Uterus (tissue), 3 donors: ENCODE measurements at regions not wholly inside any gene's neighbourhood (a gene's known extent, or its start where the extent isn't known, plus 50 kb on each side); places are given as distances from the start of the nearest gene placed in this dataset.

Experiments used
- DNase-seq, 2 donors: peaks; one replicate each; pipeline ENCODE4 v3.0.0-alpha.2; 2019 to 2020
- H3K27ac ChIP-seq, 2 donors: fragments of 200-600 bp; sonication (generic); 1 replicate in 1 of 2; 2 replicates in 1 of 2; pipeline ENCODE4 v1.5.1; 2016 to 2018
- H3K27me3 ChIP-seq, 2 donors: fragments of 200-600 bp; sonication (generic); one replicate each; pipeline ENCODE4 v1.5.1; 2018 to 2019; ENCODE audit warnings: control low read depth in 1 of 2
- H3K36me3 ChIP-seq, 2 donors: fragments of 200-600 bp; sonication (generic); one replicate each; pipeline ENCODE4 v1.5.1; 2019; ENCODE audit warnings: control low read depth in 1 of 2
- H3K4me1 ChIP-seq, 2 donors: fragments of 200-600 bp; sonication (generic); one replicate each; pipeline ENCODE4 v1.5.1; 2018 to 2019; ENCODE audit warnings: control low read depth in 1 of 2
- H3K4me3 ChIP-seq, 2 donors: fragments of 200-600 bp; sonication (generic); 1 replicate in 1 of 2; 2 replicates in 1 of 2; pipeline ENCODE4 v1.5.1; 2018 to 2019; ENCODE audit warnings: mild to moderate bottlenecking in 1 of 2
- H3K9me3 ChIP-seq, 2 donors: fragments of 200-600 bp; sonication (generic); one replicate each; pipeline ENCODE4 v1.5.1; 2019; ENCODE audit warnings: control low read depth in 1 of 2
- CTCF ChIP-seq, 4 experiments: fragments of 200-600 bp in 2 of 4; fragments of 450-650 bp in 2 of 4; sonication (generic) in 2 of 4; IDR thresholded peaks; one replicate each; pipeline ENCODE4 v1.5.1; 2016 to 2019; ENCODE audit warnings: antibody characterized with exemption in 4 of 4, mild to moderate bottlenecking in 2 of 4, moderate library complexity in 1 of 4
- POLR2A ChIP-seq, 2 donors: fragments of 450-650 bp; IDR thresholded peaks; one replicate each; pipeline ENCODE4 v1.6.1; 2016; ENCODE audit warnings: antibody characterized with exemption in 2 of 2, mild to moderate bottlenecking in 1 of 2, moderate library complexity in 1 of 2
- intact Hi-C: fragments of 100-400 bp; cut with DNase I; formaldehyde crosslinking; loops from one replicate; pipeline ENCODE4 v1.15.1; 2023; ENCODE audit warnings: low total_unique reads
- donor health status: DM: yes; HTN: yes; CAD: no.

DNA sequence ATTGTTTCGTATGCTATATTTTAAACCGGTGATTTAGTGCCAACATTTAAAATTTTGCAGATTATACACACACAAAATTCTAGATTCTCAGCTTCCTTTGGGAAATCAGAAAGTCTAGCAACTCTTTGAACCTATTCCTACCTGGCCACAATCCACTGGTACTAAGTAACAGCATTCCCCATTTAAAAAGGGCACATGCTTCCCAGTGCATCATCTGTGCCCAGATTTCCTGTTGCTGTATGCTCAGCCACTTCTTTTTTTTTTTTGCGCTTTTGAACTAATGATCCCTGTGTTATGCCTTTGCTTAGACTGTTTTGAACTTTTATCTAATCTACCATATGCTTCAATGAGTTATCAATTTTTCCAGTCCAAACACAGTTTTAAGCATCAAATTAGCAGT is 548.4 kb downstream of the PLPP3 start:
- intact Hi-C loops: no loop called here
- Histone ChIP-seq H3K4me1 (no peaks in the 10 kb centered on the region), H3K36me3 (no peaks in the 10 kb centered on the region), H3K27ac (no peak overlapping the region), H3K9me3 (no peaks in the 10 kb centered on the region), H3K4me3 (no peak overlapping the region), H3K27me3 (no peaks in the 10 kb centered on the region)
- no peak for DNase-seq
- TF ChIP-seq POLR2A (IDR thresholded peaks at IDR 0.05): no peak
- no peak for TF ChIP-seq CTCF (IDR thresholded peaks at IDR 0.05)

DNA sequence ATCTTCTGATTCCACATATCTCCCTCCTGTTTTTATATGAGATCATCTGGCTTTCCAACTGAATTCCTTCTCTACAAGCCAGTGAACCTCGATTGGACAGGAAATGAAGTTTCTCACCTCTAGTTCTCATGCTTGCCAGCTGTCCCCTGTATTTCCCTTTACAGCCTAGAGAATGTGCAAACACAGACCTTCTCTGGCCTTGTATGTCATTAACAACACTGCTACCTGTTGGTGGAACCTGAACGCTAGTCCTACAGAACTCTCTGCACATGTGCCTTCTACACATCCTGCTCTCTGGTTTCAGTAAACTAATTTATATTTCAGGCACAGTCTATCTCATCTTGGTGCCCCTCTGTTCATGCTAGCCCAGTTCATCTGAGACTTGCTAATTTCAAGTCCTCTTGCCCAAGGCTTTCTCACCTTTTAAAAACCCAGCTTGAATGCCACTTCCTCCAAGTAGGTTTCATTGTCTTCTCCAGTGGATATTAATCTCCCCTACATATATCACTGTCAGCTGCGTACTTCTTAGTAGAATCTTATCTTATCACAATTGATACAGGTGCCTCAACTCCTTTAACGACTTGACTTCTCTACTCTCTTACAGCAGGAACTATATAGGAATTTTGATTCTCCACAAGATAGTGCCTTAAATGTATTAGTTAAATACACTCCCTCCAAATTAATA is 549.9 kb downstream of the PLPP3 start:
- no peaks in the 10 kb centered on the region for H3K36me3 ChIP-seq
- H3K27me3 ChIP-seq: no peaks in the 10 kb centered on the region
- H3K9me3 ChIP-seq: no peaks in the 10 kb centered on the region
- DNase-seq: no peak
- TF ChIP-seq CTCF (IDR thresholded peaks at IDR 0.05): no peak
- no peak for TF ChIP-seq POLR2A (IDR thresholded peaks at IDR 0.05)
- intact Hi-C loops: no loop called here
- no peaks in the 10 kb centered on the region for H3K4me1 ChIP-seq
- no peak overlapping the region for H3K27ac ChIP-seq
- no peak overlapping the region for H3K4me3 ChIP-seq

DNA sequence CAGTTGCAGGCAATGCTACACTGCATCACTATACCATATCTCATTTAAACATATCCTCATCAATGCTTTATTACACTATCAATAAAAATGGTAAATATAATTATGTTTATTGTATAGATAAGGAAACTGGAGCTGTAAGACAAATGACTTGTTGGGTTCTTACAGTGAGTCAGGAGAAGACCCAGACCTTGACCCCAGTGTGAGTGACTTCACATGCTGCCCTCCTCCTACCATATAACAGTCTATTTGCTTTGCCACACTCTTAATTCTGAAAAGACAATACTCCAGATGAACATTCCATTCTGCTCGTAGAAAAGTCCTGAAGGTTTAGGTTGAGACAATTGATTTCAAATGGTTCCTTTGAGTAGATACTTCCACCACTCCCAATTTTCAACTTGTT is 550.5 kb downstream of the PLPP3 start:
- no peak overlapping the region for H3K4me3 ChIP-seq
- TF ChIP-seq POLR2A (IDR thresholded peaks at IDR 0.05) (no peak), CTCF (IDR thresholded peaks at IDR 0.05) (no peak)
- H3K36me3 ChIP-seq: no peaks in the 10 kb centered on the region
- H3K27me3 ChIP-seq: no peaks in the 10 kb centered on the region
- no peak for DNase-seq
- no peak overlapping the region for H3K27ac ChIP-seq
- intact Hi-C loops: no loop called here
- H3K4me1 ChIP-seq: no peaks in the 10 kb centered on the region
- H3K9me3 ChIP-seq: no peaks in the 10 kb centered on the region

DNA sequence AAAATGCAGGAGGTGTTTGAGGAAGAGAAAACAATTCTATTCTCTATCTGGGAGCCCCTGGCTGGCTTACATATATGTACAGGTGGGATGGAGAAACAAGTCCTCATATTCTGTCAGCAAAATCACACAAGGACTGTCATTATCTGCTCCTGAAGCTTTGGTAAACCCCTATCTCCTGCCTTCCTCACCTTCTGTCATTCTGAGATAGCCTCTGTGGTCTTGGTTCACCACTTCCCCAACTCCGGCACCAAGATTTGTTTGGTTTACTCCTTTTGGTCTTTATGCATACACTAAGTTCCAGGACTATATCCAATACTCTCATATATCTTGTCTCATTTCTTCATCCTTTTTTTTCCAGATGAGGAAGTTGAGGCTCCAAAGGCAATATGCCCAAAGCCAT is 551.1 kb downstream of the PLPP3 start:
- Histone ChIP-seq H3K4me3 (no peak overlapping the region), H3K27ac (no peak overlapping the region), H3K9me3 (no peaks in the 10 kb centered on the region), H3K27me3 (no peaks in the 10 kb centered on the region), H3K4me1 (no peaks in the 10 kb centered on the region), H3K36me3 (no peaks in the 10 kb centered on the region)
- TF ChIP-seq CTCF (IDR thresholded peaks at IDR 0.05) (no peak), POLR2A (IDR thresholded peaks at IDR 0.05) (no peak)
- no peak for DNase-seq
- intact Hi-C loops: no loop called here

- Histone ChIP-seq H3K27ac (no peak overlapping the region), H3K9me3 (no peaks in the 10 kb centered on the region), H3K27me3 (no peaks in the 10 kb centered on the region), H3K36me3 (no peaks in the 10 kb centered on the region), H3K4me3 (no peak overlapping the region), H3K4me1 (no peaks in the 10 kb centered on the region)
- TF ChIP-seq POLR2A (IDR thresholded peaks at IDR 0.05): no peak
- no peak for TF ChIP-seq CTCF (IDR thresholded peaks at IDR 0.05)
- intact Hi-C loops: no loop called here
- no peak for DNase-seq
Observed at GRCh38 chr1:56025942-56026341, 553.4 kb downstream of the PLPP3 start.
